GM12878 (cell line): ENCODE measurements at regions not wholly inside any gene's neighbourhood (a gene's known extent, or its start where the extent isn't known, plus 50 kb on each side); places are given as distances from the start of the nearest gene placed in this dataset.

ENCODE experiments used
- ATAC-seq: fragments of 200-7000 bp; cut with Tn5 transposase; 3 replicates; pipeline ENCODE4 v1.9.1; 2020; ENCODE audit warnings: mild to moderate bottlenecking, moderate library complexity
- BruUV-seq: library from RNA; stranded (reverse); fragments of 400-500 nt; replicated peaks from 2 replicates; lab custom pipeline; 2021; lab: Mats Ljungman, UMichigan
- CTCF ChIA-PET: fragments of 300-600 bp; sonication (Branson Sonifier 250); formaldehyde crosslinking; extraction: SDS; loops from one replicate; lab custom pipeline; 2021; ENCODE audit warnings: inconsistent platforms; lab: Yijun Ruan, JAX
- POLR2A ChIA-PET: fragments of 350-600 bp; formaldehyde crosslinking; extraction: SDS; loops from one replicate; lab custom pipeline; 2021; ENCODE audit warnings: inconsistent platforms; lab: Charles Lee
- RAD21 ChIA-PET: fragments of 300-600 bp; sonication (Branson Sonifier 250); formaldehyde crosslinking; loops from one replicate; lab custom pipeline; 2023; ENCODE audit warnings: antibody characterized with exemption; ENCODE audit not compliant: unreplicated experiment; lab: Charles Lee
- SMC1A ChIA-PET: fragments of 300-600 bp; sonication (Branson Sonifier 250); formaldehyde crosslinking; loops from one replicate; lab custom pipeline; 2023; ENCODE audit not compliant: unreplicated experiment, uncharacterized antibody; lab: Charles Lee
- DNase-seq: peaks from one replicate; pipeline ENCODE4 v3.0.0-alpha.2; 2011; ENCODE audit warnings: low read depth, low spot score
- FAIRE-seq: peaks from 3 replicates; lab custom pipeline; 2011; peaks lifted over from hg19 to GRCh38; lab: Jason Lieb, UNC
- H2AFZ ChIP-seq: 2 replicates; pipeline ENCODE4 v1.6.0; 2011; ENCODE audit warnings: low read depth, low read length, control low read depth; ENCODE audit not compliant: control insufficient read depth
- H3K27ac ChIP-seq: 2 replicates; pipeline ENCODE4 v1.5.1; 2011; ENCODE audit warnings: control low read depth; ENCODE audit not compliant: control insufficient read depth, insufficient read depth
- H3K27me3 ChIP-seq, 2 experiments: replicated peaks in 1 of 2; 2 replicates each; pipeline versions ENCODE4 v1.6.0 to v1.6.1; 2011; ENCODE audit warnings: low read length in 1 of 2; ENCODE audit not compliant: control insufficient read depth in 2 of 2, insufficient read depth in 2 of 2
- H3K36me3 ChIP-seq, 2 experiments: 2 replicates each; pipeline ENCODE4 v1.5.1; 2011; ENCODE audit warnings: low read length in 1 of 2; ENCODE audit not compliant: control insufficient read depth in 2 of 2, insufficient read depth in 2 of 2
- H3K4me1 ChIP-seq: 2 replicates; pipeline ENCODE4 v1.6.1; 2011; ENCODE audit warnings: mild to moderate bottlenecking, low read length, moderate library complexity, mixed read lengths; ENCODE audit not compliant: control insufficient read depth, insufficient read depth
- H3K4me2 ChIP-seq: 2 replicates; pipeline ENCODE4 v1.6.0; 2011; ENCODE audit warnings: control low read depth; ENCODE audit not compliant: control insufficient read depth, insufficient read depth
- H3K4me3 ChIP-seq: fragments of 200-600 bp; sonication (generic); 2 replicates; pipeline ENCODE4 v1.5.1; 2016
- H3K79me2 ChIP-seq: 2 replicates; pipeline ENCODE4 v1.6.0; 2011; ENCODE audit warnings: low read length; ENCODE audit not compliant: control insufficient read depth, insufficient read depth
- H3K9ac ChIP-seq: 2 replicates; pipeline ENCODE4 v1.8.0; 2011; ENCODE audit warnings: low read length, control low read depth, mixed read lengths; ENCODE audit not compliant: control insufficient read depth, insufficient read depth
- H3K9me3 ChIP-seq: replicated peaks from 3 replicates; pipeline ENCODE4 v1.5.1; 2011; ENCODE audit warnings: mild to moderate bottlenecking, low read length; ENCODE audit not compliant: control insufficient read depth, insufficient read depth
- H4K20me1 ChIP-seq: 2 replicates; pipeline ENCODE4 v1.6.0; 2011; ENCODE audit not compliant: control insufficient read depth, insufficient read depth
- IRF5 ChIP-seq: fragments of 450-650 bp; IDR thresholded peaks from 2 replicates; pipeline ENCODE4 v1.6.1; 2017; ENCODE audit warnings: borderline replicate concordance
- KLF5 ChIP-seq: fragments of 450-650 bp; IDR thresholded peaks from 2 replicates; pipeline ENCODE4 v1.6.1; 2014; ENCODE audit warnings: mild to moderate bottlenecking; ENCODE audit not compliant: partially characterized antibody
- NR2C2 ChIP-seq: IDR thresholded peaks from 2 replicates; pipeline ENCODE4 v1.6.1; 2011; ENCODE audit warnings: borderline replicate concordance, low read depth; ENCODE audit not compliant: control insufficient read depth, insufficient read length
- RAD21 ChIP-seq: IDR thresholded peaks from 2 replicates; pipeline ENCODE4 v1.6.1; 2011; ENCODE audit warnings: mild to moderate bottlenecking, low read depth, low read length, moderate library complexity; ENCODE audit not compliant: insufficient read depth
- STAT1 ChIP-seq: fragments of 450-650 bp; conservative IDR thresholded peaks from 2 replicates; pipeline ENCODE4 v1.6.1; 2014; ENCODE audit warnings: antibody characterized with exemption, mild to moderate bottlenecking
- TCF3 ChIP-seq: IDR thresholded peaks from 2 replicates; pipeline ENCODE4 v1.6.1; 2012; ENCODE audit warnings: low read depth, mild to moderate bottlenecking, low read length, borderline replicate concordance; ENCODE audit not compliant: insufficient read depth
- WGBS: methylation state at CpG from one replicate; pipeline ENCODE4 v1.1.6; 2016; ENCODE audit warnings: low lambda C conversion rate; ENCODE audit not compliant: insufficient replicate concordance, insufficient coverage; ENCODE audit errors: missing lambda C conversion rate; 5-methylcytosine and 5-hydroxymethylcytosine counted together
- in situ Hi-C: fragments of 300-500 bp; cut with MboI; formaldehyde crosslinking; loops from 9 replicates; pipeline ENCODE4 v1.14.3; 2018; ENCODE audit warnings: mixed read lengths
- intact Hi-C: fragments of 100-400 bp; cut with micrococcal nuclease; formaldehyde crosslinking; loops from one replicate; pipeline ENCODE4 v1.14.2; 2022; ENCODE audit not compliant: unreplicated experiment

- H3K27ac ChIP-seq: no peak overlapping the region
- H3K4me2 ChIP-seq: no peak overlapping the region
- H4K20me1 ChIP-seq: no peaks in the 10 kb centered on the region
- no peaks in the 10 kb centered on the region for H3K36me3 ChIP-seq
- ATAC-seq (no peak), DNase-seq (no peak), FAIRE-seq (no peak)
- no peak overlapping the region for H2AFZ ChIP-seq
- ChIA-PET RAD21 (no interaction called here), POLR2A (no interaction called here), CTCF (no interaction called here), SMC1A (no interaction called here)
- 61% methylated on average over 20 of the region's 20 CpGs for WGBS
- no TSS peak for BruUV-seq
- peaks cover 1% of the 10 kb centered on the region; the same call in 1 of the 3 replicates for H3K9me3 ChIP-seq
- H3K9ac ChIP-seq: no peak overlapping the region
- intact Hi-C loops: no loop called here
- TF ChIP-seq IRF5 (no peak), RAD21 (no peak), STAT1 (no peak), TCF3 (no peak), KLF5 (no peak), NR2C2 (no peak)
- H3K4me3 ChIP-seq: no peak overlapping the region
- H3K27me3 ChIP-seq: no peaks in the 10 kb centered on the region
- in situ Hi-C loops: no loop called here
- no peaks in the 10 kb centered on the region for H3K4me1 ChIP-seq
- no peaks in the 10 kb centered on the region for H3K79me2 ChIP-seq
Observed at GRCh38 chr22:48333323-48333763, 1494.3 kb downstream of the BRD1 start.
